DOHH2 (cell line): ENCODE measurements at regions not wholly inside any gene's neighbourhood (a gene's known extent, or its start where the extent isn't known, plus 50 kb on each side); places are given as distances from the start of the nearest gene placed in this dataset.

Experiments
- H3F3A ChIP-seq: fragments of 200-600 bp; sonication (generic), shearing (Covaris generic); 2 replicates; pipeline ENCODE4 v1.6.0; 2016; ENCODE audit warnings: antibody characterized with exemption, mild to moderate bottlenecking; ENCODE audit not compliant: control insufficient read depth, insufficient read depth
- H3K27ac ChIP-seq: fragments of 200-600 bp; sonication (generic); 2 replicates; pipeline ENCODE4 v1.5.1; 2014; ENCODE audit warnings: low read depth, mild to moderate bottlenecking, low read length, moderate library complexity
- H3K27me3 ChIP-seq: fragments of 200-600 bp; sonication (generic); 2 replicates; pipeline ENCODE4 v1.6.1; 2014; ENCODE audit warnings: mild to moderate bottlenecking, low read length, mixed read lengths; ENCODE audit not compliant: control insufficient read depth
- H3K36me3 ChIP-seq: fragments of 200-600 bp; sonication (generic); 2 replicates; pipeline ENCODE4 v1.6.1; 2014; ENCODE audit warnings: mild to moderate bottlenecking, low read length, moderate library complexity, mixed read lengths; ENCODE audit not compliant: control insufficient read depth
- H3K4me1 ChIP-seq: fragments of 200-600 bp; sonication (generic); 2 replicates; pipeline ENCODE4 v1.6.1; 2014; ENCODE audit warnings: mild to moderate bottlenecking, low read length, mixed read lengths; ENCODE audit not compliant: control insufficient read depth
- H3K4me2 ChIP-seq: fragments of 200-600 bp; sonication (generic); 2 replicates; pipeline ENCODE4 v1.6.0; 2014; ENCODE audit warnings: mild to moderate bottlenecking, low read length, moderate library complexity
- H3K4me3 ChIP-seq: fragments of 200-600 bp; sonication (generic); 2 replicates; pipeline ENCODE4 v1.5.1; 2014; ENCODE audit warnings: mild to moderate bottlenecking, low read length, mixed read lengths
- H3K79me2 ChIP-seq: fragments of 200-600 bp; sonication (generic); 2 replicates; pipeline ENCODE4 v1.6.1; 2014; ENCODE audit warnings: mild to moderate bottlenecking, low read length, mixed read lengths; ENCODE audit not compliant: control insufficient read depth
- H3K9me2 ChIP-seq: fragments of 200-600 bp; sonication (generic); replicated peaks from 2 replicates; pipeline ENCODE4 v1.6.1; 2014; ENCODE audit warnings: mild to moderate bottlenecking, low read length, mixed read lengths; ENCODE audit not compliant: control insufficient read depth
- H3K9me3 ChIP-seq: fragments of 200-600 bp; sonication (generic); 2 replicates; pipeline ENCODE4 v1.6.1; 2014; ENCODE audit warnings: antibody characterized with exemption, low read length, mixed read lengths; ENCODE audit not compliant: control insufficient read depth, insufficient read depth
- H4K20me1 ChIP-seq: fragments of 200-600 bp; sonication (generic); 2 replicates; pipeline ENCODE4 v1.6.0; 2014; ENCODE audit warnings: low read depth, mild to moderate bottlenecking, antibody characterized with exemption, low read length, moderate library complexity; ENCODE audit not compliant: control insufficient read depth, insufficient read depth
- CTCF ChIP-seq: fragments of 200-600 bp; sonication (generic); IDR thresholded peaks from one replicate; pipeline ENCODE4 v1.5.1; 2014; ENCODE audit warnings: antibody characterized with exemption, mild to moderate bottlenecking, low read depth, low read length; ENCODE audit not compliant: poor library complexity, severe bottlenecking
- EZH2phosphoT487 ChIP-seq: fragments of 200-600 bp; sonication (generic); IDR thresholded peaks from 2 replicates; pipeline ENCODE4 v1.6.1; 2017; ENCODE audit warnings: borderline replicate concordance, mild to moderate bottlenecking, antibody characterized with exemption, low read length, moderate library complexity, mixed read lengths

- Histone ChIP-seq H3K4me3 (no peak overlapping the region), H3K9me3 (no peaks in the 10 kb centered on the region), H3K36me3 (no peaks in the 10 kb centered on the region), H3K27me3 (peaks cover 5% of the 10 kb centered on the region; the same call in 1 of the 2 replicates), H3K79me2 (no peaks in the 10 kb centered on the region), H3K4me2 (no peak overlapping the region), H3K27ac (no peak overlapping the region), H3F3A (no peaks in the 10 kb centered on the region), H3K4me1 (no peaks in the 10 kb centered on the region), H4K20me1 (no peaks in the 10 kb centered on the region; the same call in 1 of the 2 replicates), H3K9me2 (no peaks in the 10 kb centered on the region)
- TF ChIP-seq EZH2phosphoT487 (no peak), CTCF (no peak)
Observed at GRCh38 chr14:61212546-61212945, 68.6 kb downstream of the TMEM30B start.

GRCh38 chr14:61211476-61212255 is 69.5 kb downstream of the TMEM30B start:
- H3K4me1 ChIP-seq = no peaks in the 10 kb centered on the region
- no peaks in the 10 kb centered on the region for H3K9me3 ChIP-seq
- H3F3A ChIP-seq = no peaks in the 10 kb centered on the region
- no peaks in the 10 kb centered on the region for H3K36me3 ChIP-seq
- H3K4me2 ChIP-seq = no peak overlapping the region
- no peak overlapping the region for H3K4me3 ChIP-seq
- H3K79me2 ChIP-seq = no peaks in the 10 kb centered on the region
- no peaks in the 10 kb centered on the region; the same call in 1 of the 2 replicates for H4K20me1 ChIP-seq
- H3K27me3 ChIP-seq = peaks cover 3% of the 10 kb centered on the region; the same call in 1 of the 2 replicates
- H3K27ac ChIP-seq = no peak overlapping the region
- no peaks in the 10 kb centered on the region for H3K9me2 ChIP-seq
- TF ChIP-seq EZH2phosphoT487 = no peak
- no peak for TF ChIP-seq CTCF

- H3K4me1 ChIP-seq = peaks cover 6% of the 10 kb centered on the region
- H3K79me2 ChIP-seq = no peaks in the 10 kb centered on the region
- no peaks in the 10 kb centered on the region for H3F3A ChIP-seq
- no peaks in the 10 kb centered on the region for H3K36me3 ChIP-seq
- TF ChIP-seq EZH2phosphoT487 = no peak
- no peak for TF ChIP-seq CTCF
- H4K20me1 ChIP-seq = no peaks in the 10 kb centered on the region
- H3K9me2 ChIP-seq = no peaks in the 10 kb centered on the region
- H3K27me3 ChIP-seq = 0 out of 2 replicates have a peak, but pooled peaks cover 2% of the 10 kb centered on the region
- H3K4me2 ChIP-seq = no peak overlapping the region
- H3K27ac ChIP-seq = no peak overlapping the region
- no peaks in the 10 kb centered on the region for H3K9me3 ChIP-seq
- H3K4me3 ChIP-seq = no peak overlapping the region
Observed at GRCh38 chr14:61203081-61203753, 77.9 kb downstream of the TMEM30B start.
